Endodermal cell (in vitro differentiated cells): ENCODE measurements at regions not wholly inside any gene's neighbourhood (a gene's known extent, or its start where the extent isn't known, plus 50 kb on each side); places are given as distances from the start of the nearest gene placed in this dataset.

Source experiments
- DNase-seq: peaks from one replicate; pipeline ENCODE4 v3.0.0-alpha.2; 2017
- H3K27ac ChIP-seq: 2 replicates; pipeline ENCODE4 v1.5.1; 2013; ENCODE audit warnings: mild to moderate bottlenecking, low read depth, low read length, moderate library complexity
- H3K27me3 ChIP-seq: 2 replicates; pipeline ENCODE4 v1.6.1; 2013; ENCODE audit warnings: mild to moderate bottlenecking, low read length, moderate library complexity; ENCODE audit not compliant: insufficient read depth, control insufficient read depth, poor library complexity, severe bottlenecking
- H3K36me3 ChIP-seq: 2 replicates; pipeline ENCODE4 v1.7.0; 2013; ENCODE audit warnings: mild to moderate bottlenecking, low read length, moderate library complexity; ENCODE audit not compliant: control insufficient read depth, insufficient read depth
- H3K4me1 ChIP-seq: one replicate; pipeline ENCODE4 v1.7.0; 2013; ENCODE audit warnings: low read length; ENCODE audit not compliant: control insufficient read depth, insufficient read depth
- H3K4me3 ChIP-seq: 2 replicates; pipeline ENCODE4 v1.5.1; 2013; ENCODE audit warnings: mild to moderate bottlenecking, low read length, moderate library complexity
- H3K9ac ChIP-seq: 2 replicates; pipeline ENCODE4 v1.6.1; 2013; ENCODE audit warnings: mild to moderate bottlenecking, low read length, moderate library complexity; ENCODE audit not compliant: poor library complexity, severe bottlenecking; ENCODE audit errors: extremely low read depth
- H3K9me3 ChIP-seq: 2 replicates; pipeline ENCODE4 v1.6.1; 2013; ENCODE audit warnings: mild to moderate bottlenecking, low read length, moderate library complexity; ENCODE audit not compliant: control insufficient read depth
- H3K27ac Mint-ChIP-seq: 2 replicates; pipeline ENCODE4 v1.8.0; 2020; ENCODE audit warnings: mixed read lengths
- H3K27me3 Mint-ChIP-seq: 2 replicates; pipeline ENCODE4 v1.8.0; 2021; ENCODE audit warnings: mild to moderate bottlenecking, mixed read lengths; ENCODE audit not compliant: insufficient read depth
- H3K36me3 Mint-ChIP-seq: 2 replicates; pipeline ENCODE4 v1.8.0; 2020; ENCODE audit warnings: low read depth, mixed read lengths
- H3K4me1 Mint-ChIP-seq: 2 replicates; pipeline ENCODE4 v1.8.0; 2020; ENCODE audit warnings: mixed read lengths
- H3K4me3 Mint-ChIP-seq: 2 replicates; pipeline ENCODE4 v1.8.0; 2020; ENCODE audit warnings: mild to moderate bottlenecking, moderate library complexity, mixed read lengths
- H3K9me3 Mint-ChIP-seq: 2 replicates; pipeline ENCODE4 v1.8.0; 2020; ENCODE audit warnings: mild to moderate bottlenecking, mixed read lengths
- WGBS, 2 experiments: methylation state at CpG; one replicate each; pipeline versions ENCODE4 v1.1.5 to v1.1.7; 2013; ENCODE audit warnings: missing lambda C conversion rate in 2 of 2, mixed read lengths in 1 of 2; ENCODE audit not compliant: insufficient coverage in 1 of 2, insufficient read length in 1 of 2; 5-methylcytosine and 5-hydroxymethylcytosine counted together
- TF ChIP-seq, protein P1 (sequence below): fragments of 200-600 bp; sonication (generic); conservative IDR thresholded peaks from 2 replicates; pipeline ENCODE4 v1.5.0; 2021; ENCODE audit warnings: antibody characterized with exemption, mild to moderate bottlenecking

GRCh38 chr18:75343389-75343788 lies 84.1 kb downstream of the SMIM21 start:
- H3K27ac Mint-ChIP-seq, result no peak overlapping the region
- DNase-seq, result no peak
- no peaks in the 10 kb centered on the region for H3K27me3 Mint-ChIP-seq
- no peaks in the 10 kb centered on the region for H3K36me3 Mint-ChIP-seq
- Histone ChIP-seq H3K4me3 (no peak overlapping the region), H3K4me1 (no peaks in the 10 kb centered on the region), H3K36me3 (no peaks in the 10 kb centered on the region), H3K27ac (no peak overlapping the region), H3K9me3 (no peaks in the 10 kb centered on the region), H3K27me3 (no peaks in the 10 kb centered on the region), H3K9ac (no peak overlapping the region)
- peaks cover 14% of the 10 kb centered on the region for H3K4me1 Mint-ChIP-seq
- TF ChIP-seq, protein P1, sequence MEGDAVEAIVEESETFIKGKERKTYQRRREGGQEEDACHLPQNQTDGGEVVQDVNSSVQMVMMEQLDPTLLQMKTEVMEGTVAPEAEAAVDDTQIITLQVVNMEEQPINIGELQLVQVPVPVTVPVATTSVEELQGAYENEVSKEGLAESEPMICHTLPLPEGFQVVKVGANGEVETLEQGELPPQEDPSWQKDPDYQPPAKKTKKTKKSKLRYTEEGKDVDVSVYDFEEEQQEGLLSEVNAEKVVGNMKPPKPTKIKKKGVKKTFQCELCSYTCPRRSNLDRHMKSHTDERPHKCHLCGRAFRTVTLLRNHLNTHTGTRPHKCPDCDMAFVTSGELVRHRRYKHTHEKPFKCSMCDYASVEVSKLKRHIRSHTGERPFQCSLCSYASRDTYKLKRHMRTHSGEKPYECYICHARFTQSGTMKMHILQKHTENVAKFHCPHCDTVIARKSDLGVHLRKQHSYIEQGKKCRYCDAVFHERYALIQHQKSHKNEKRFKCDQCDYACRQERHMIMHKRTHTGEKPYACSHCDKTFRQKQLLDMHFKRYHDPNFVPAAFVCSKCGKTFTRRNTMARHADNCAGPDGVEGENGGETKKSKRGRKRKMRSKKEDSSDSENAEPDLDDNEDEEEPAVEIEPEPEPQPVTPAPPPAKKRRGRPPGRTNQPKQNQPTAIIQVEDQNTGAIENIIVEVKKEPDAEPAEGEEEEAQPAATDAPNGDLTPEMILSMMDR, result no peak
- no peak overlapping the region for H3K4me3 Mint-ChIP-seq
- H3K9me3 Mint-ChIP-seq, result no peaks in the 10 kb centered on the region
- 69 to 86% methylated on average over 3 to 6 of the region's 6 CpGs for WGBS, 2 experiments

GRCh38 chr18:75341897-75342296 lies 85.6 kb downstream of the SMIM21 start:
- no peak for DNase-seq
- H3K27ac Mint-ChIP-seq, result no peak overlapping the region
- TF ChIP-seq, protein P1, result no peak
- Histone ChIP-seq H3K9ac (no peak overlapping the region), H3K4me3 (no peak overlapping the region), H3K9me3 (no peaks in the 10 kb centered on the region), H3K27me3 (no peaks in the 10 kb centered on the region), H3K4me1 (no peaks in the 10 kb centered on the region), H3K36me3 (no peaks in the 10 kb centered on the region), H3K27ac (no peak overlapping the region)
- no peaks in the 10 kb centered on the region for H3K9me3 Mint-ChIP-seq
- H3K4me1 Mint-ChIP-seq, result peaks cover 14% of the 10 kb centered on the region
- no peaks in the 10 kb centered on the region for H3K36me3 Mint-ChIP-seq
- 88 to 92% methylated on average over 5 to 6 of the region's 6 CpGs for WGBS, 2 experiments
- H3K4me3 Mint-ChIP-seq, result no peak overlapping the region
- H3K27me3 Mint-ChIP-seq, result no peaks in the 10 kb centered on the region

DNA sequence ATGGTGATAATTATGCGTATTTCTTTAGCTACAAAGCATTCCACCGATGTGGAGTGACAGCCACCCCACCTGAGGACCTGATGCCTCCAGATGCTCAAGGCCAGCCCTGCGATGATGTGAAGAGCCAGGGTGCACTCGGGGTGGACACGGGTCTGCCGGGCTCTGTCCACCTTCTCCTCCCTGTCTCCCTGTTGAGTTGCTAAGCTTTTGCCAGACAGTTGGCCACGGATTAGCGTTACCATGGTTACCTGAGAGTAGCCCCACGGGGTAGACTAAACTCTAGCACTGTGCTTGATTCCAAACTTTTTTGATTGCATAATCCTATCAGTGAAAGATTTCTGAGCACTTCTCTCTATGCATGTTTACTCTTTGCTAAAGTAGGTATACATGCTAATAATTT lies 86.2 kb downstream of the SMIM21 start:
- H3K27ac ChIP-seq, result no peak overlapping the region
- TF ChIP-seq, protein P1, result no peak
- DNase-seq, result peak; percentile 68
- no peaks in the 10 kb centered on the region for H3K27me3 ChIP-seq
- Mint-ChIP-seq H3K4me1 (peaks cover 14% of the 10 kb centered on the region), H3K36me3 (no peaks in the 10 kb centered on the region), H3K27ac (no peak overlapping the region), H3K9me3 (no peaks in the 10 kb centered on the region), H3K27me3 (no peaks in the 10 kb centered on the region), H3K4me3 (peak overlapping the region; percentile 28)
- no peaks in the 10 kb centered on the region for H3K4me1 ChIP-seq
- no peaks in the 10 kb centered on the region for H3K9me3 ChIP-seq
- H3K36me3 ChIP-seq, result no peaks in the 10 kb centered on the region
- WGBS, 2 experiments, result 67 to 72% methylated on average over 3 to 9 of the region's 9 CpGs
- no peak overlapping the region for H3K4me3 ChIP-seq
- no peak overlapping the region for H3K9ac ChIP-seq
